GM12892 (cell line): ENCODE measurements at regions not wholly inside any gene's neighbourhood (a gene's known extent, or its start where the extent isn't known, plus 50 kb on each side); places are given as distances from the start of the nearest gene placed in this dataset.
"Not testable (repeated sequence)": the region's sequence is repeated elsewhere in the genome, so short reads cannot be mapped to it uniquely, and the experiment has no call there.

Experiments used
- DNase-seq: peaks from one replicate; pipeline ENCODE4 v3.0.0; 2011; ENCODE audit not compliant: insufficient read length
- FAIRE-seq: peaks from 2 replicates; lab custom pipeline; 2011; peaks lifted over from hg19 to GRCh38; lab: Jason Lieb, UNC
- POLR2A ChIP-seq: IDR thresholded peaks from 2 replicates; pipeline ENCODE4 v1.6.1; 2011; ENCODE audit warnings: low read depth, low read length, control low read depth
- POLR2AphosphoS5 ChIP-seq: IDR thresholded peaks from 2 replicates; pipeline ENCODE4 v1.6.1; 2011; ENCODE audit warnings: low read depth, low read length, control low read depth
- TAF1 ChIP-seq: IDR thresholded peaks from 2 replicates; pipeline ENCODE4 v1.6.1; 2011; ENCODE audit warnings: low read depth, mild to moderate bottlenecking, control low read depth, low read length, borderline replicate concordance

GRCh38 chr9:71487061-71487460, 281.3 kb downstream of the CEMIP2 start:
- FAIRE-seq (no peak), DNase-seq (no peak)
- TF ChIP-seq POLR2A (no peak), POLR2AphosphoS5 (no peak), TAF1 (no peak)

- no peak for DNase-seq
- no peak for FAIRE-seq
- TF ChIP-seq POLR2A = no peak
Measured at GRCh38 chr9:71485326-71485725, 283.0 kb downstream of the CEMIP2 start.

GRCh38 chr9:71483436-71483835, 284.9 kb downstream of the CEMIP2 start:
- FAIRE-seq (no peak), DNase-seq (no peak)
- no peak for TF ChIP-seq POLR2AphosphoS5
- no peak for TF ChIP-seq POLR2A
- TF ChIP-seq TAF1 = no peak

GRCh38 chr9:71479621-71480020, 288.7 kb downstream of the CEMIP2 start:
- DNase-seq (no peak), FAIRE-seq (no peak)
- TF ChIP-seq POLR2A (no peak), TAF1 (no peak), POLR2AphosphoS5 (no peak)

- no peak for TF ChIP-seq POLR2A
- no peak for TF ChIP-seq TAF1
- no peak for TF ChIP-seq POLR2AphosphoS5
- no peak for FAIRE-seq
Measured at GRCh38 chr9:71472400-71472799, 295.9 kb downstream of the CEMIP2 start.

GRCh38 chr9:71465392-71465791, 302.9 kb downstream of the CEMIP2 start:
- FAIRE-seq (no peak), DNase-seq (no peak)
- TF ChIP-seq TAF1 = no peak
- no peak for TF ChIP-seq POLR2A
- no peak for TF ChIP-seq POLR2AphosphoS5

More at GRCh38 chr9:71472400-71472799, 295.9 kb downstream of the CEMIP2 start:
- DNase-seq = no peak

GRCh38 chr9:71459082-71459481, 309.2 kb downstream of the CEMIP2 start:
- no peak for DNase-seq
- FAIRE-seq = no peak
- TF ChIP-seq POLR2AphosphoS5 = no peak
- no peak for TF ChIP-seq POLR2A
- TF ChIP-seq TAF1 = no peak

GRCh38 chr9:71446473-71447411, 321.6 kb downstream of the CEMIP2 start:
- FAIRE-seq (no peak), DNase-seq (peak; percentile 23)

GRCh38 chr9:71446106-71446472, 322.2 kb downstream of the CEMIP2 start:
- FAIRE-seq = no peak
- no peak for DNase-seq
- TF ChIP-seq POLR2AphosphoS5 (no peak), TAF1 (no peak), POLR2A (no peak)

More at GRCh38 chr9:71446473-71447411, 321.6 kb downstream of the CEMIP2 start:
- TF ChIP-seq TAF1 (no peak), POLR2AphosphoS5 (no peak), POLR2A (no peak)

- TF ChIP-seq POLR2AphosphoS5 (no peak), POLR2A (no peak), TAF1 (no peak)
- FAIRE-seq = no peak
- no peak for DNase-seq
Measured at GRCh38 chr9:71442937-71443336, 321.5 kb upstream of the TRPM3 start.

GRCh38 chr9:71441266-71441665, 319.8 kb upstream of the TRPM3 start:
- FAIRE-seq (no peak), DNase-seq (no peak)
- TF ChIP-seq POLR2AphosphoS5 (no peak), POLR2A (no peak), TAF1 (no peak)

- FAIRE-seq (no peak), DNase-seq (no peak)
- TF ChIP-seq POLR2AphosphoS5 (no peak), POLR2A (no peak), TAF1 (no peak)
Measured at GRCh38 chr9:71431931-71432330, 310.5 kb upstream of the TRPM3 start.

- not testable (repeated sequence) for FAIRE-seq, DNase-seq
Measured at GRCh38 chr9:71407341-71407740, 285.9 kb upstream of the TRPM3 start.
